ENCODE measurements at regions not wholly inside any gene's neighbourhood (a gene's known extent, or its start where the extent isn't known, plus 50 kb on each side); places are given as distances from the start of the nearest gene placed in this dataset.
"Not testable (repeated sequence)": the region's sequence is repeated elsewhere in the genome, so short reads cannot be mapped to it uniquely, and the experiment has no call there.

DNA sequence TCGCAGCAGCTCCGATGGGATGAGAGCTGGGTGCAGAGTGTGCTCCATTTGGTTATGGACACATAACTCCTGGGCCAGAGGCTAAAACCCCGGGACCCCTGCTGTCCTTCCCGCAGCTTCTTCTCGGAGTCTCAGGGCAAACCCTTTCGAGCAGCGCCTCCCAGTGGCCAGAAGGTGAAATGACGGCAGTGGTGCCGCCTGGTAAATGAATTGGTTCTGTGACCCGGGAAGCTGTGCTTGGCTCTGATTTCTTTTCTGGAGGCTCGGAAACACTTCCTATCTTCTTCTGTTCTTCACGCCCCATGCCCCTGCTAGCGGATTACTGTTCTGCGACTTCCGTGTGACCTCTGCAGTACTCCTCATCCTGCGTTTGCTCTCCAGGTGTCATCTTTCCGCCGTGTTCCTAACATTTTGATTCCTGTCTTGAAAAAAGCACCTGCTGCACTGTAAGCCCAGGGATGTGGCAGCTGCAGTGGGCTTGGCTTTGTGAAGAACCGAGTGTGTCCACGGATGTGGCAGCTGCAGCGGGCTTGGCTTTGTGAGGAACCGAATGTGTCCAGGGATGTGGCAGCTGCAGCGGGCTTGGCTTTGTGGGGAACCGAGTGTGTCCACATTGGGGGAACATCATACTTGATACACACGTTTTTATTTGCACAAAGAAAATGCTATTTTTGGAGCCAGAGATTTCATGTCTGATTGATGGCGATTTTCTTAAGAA lies 118.0 kb upstream of the ALDH3B2 start:
- H3K36me3 Mint-ChIP-seq (ENCODE audit: low read depth); H3K27ac Mint-ChIP-seq; H3K4me3 Mint-ChIP-seq; H3K27me3 Mint-ChIP-seq; H3K9me3 Mint-ChIP-seq; POLR2A ChIA-PET; H3K4me1 Mint-ChIP-seq: not testable (repeated sequence)
- DNase-seq = peak; percentile 58
- CTCF ChIA-PET = interaction anchor here (1.0 kb wide), 2 partner anchors 9 to 141 kb away, joined by 3 read pairs; no protein-coding TSS in a partner anchor

DNA sequence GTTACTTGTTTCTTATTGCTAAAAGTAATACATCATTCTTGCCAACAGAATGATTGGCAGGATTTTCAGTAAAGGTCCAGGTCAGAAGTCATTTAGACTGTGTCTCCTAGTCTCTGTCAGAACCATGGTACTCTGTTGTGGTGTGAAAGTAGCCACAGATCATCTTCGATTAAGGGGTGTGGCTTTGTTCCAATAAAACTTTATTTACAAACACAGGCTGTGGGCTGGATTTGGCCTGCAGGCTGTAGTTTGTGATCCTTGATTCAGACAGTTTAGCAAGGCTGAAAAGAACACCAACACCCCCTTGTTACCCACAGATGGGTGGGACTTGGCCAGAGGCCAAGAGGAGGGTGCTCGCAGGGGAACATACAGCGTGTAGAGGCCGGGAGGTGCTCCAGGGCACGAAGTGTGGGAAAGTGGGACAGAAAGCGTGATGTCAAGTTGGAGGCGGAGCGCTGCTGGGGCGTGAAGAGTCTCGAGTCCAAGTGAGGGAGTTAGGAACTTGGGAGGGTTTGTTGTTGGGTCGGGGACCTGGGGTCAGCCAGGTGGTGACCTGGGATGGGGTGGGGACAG lies 117.3 kb upstream of the ALDH3B2 start:
- H3K4me3 Mint-ChIP-seq; H3K9me3 Mint-ChIP-seq; H3K27me3 Mint-ChIP-seq; H3K4me1 Mint-ChIP-seq; H3K27ac Mint-ChIP-seq; POLR2A ChIA-PET; H3K36me3 Mint-ChIP-seq (ENCODE audit: low read depth); DNase-seq: not testable (repeated sequence)
- CTCF ChIA-PET = interaction anchor here (1.0 kb wide), 2 partner anchors 9 to 140 kb away, joined by 3 read pairs; no protein-coding TSS in a partner anchor

- H3K9me3 Mint-ChIP-seq; H3K27me3 Mint-ChIP-seq; H3K27ac Mint-ChIP-seq; H3K4me1 Mint-ChIP-seq; POLR2A ChIA-PET; DNase-seq; CTCF ChIA-PET; H3K4me3 Mint-ChIP-seq; H3K36me3 Mint-ChIP-seq (ENCODE audit: low read depth): not testable (repeated sequence)
Measured at GRCh38 chr11:67788341-67788695, 113.9 kb upstream of the ALDH3B2 start.

GRCh38 chr11:67787681-67788340 lies 113.4 kb upstream of the ALDH3B2 start:
- CTCF ChIA-PET = interaction anchor here (0.6 kb wide), 1 partner anchor 384 kb away, joined by 3 read pairs; the partner anchor contains the start of gene TBC1D10C
- not testable (repeated sequence) for H3K27ac Mint-ChIP-seq, H3K9me3 Mint-ChIP-seq

DNA sequence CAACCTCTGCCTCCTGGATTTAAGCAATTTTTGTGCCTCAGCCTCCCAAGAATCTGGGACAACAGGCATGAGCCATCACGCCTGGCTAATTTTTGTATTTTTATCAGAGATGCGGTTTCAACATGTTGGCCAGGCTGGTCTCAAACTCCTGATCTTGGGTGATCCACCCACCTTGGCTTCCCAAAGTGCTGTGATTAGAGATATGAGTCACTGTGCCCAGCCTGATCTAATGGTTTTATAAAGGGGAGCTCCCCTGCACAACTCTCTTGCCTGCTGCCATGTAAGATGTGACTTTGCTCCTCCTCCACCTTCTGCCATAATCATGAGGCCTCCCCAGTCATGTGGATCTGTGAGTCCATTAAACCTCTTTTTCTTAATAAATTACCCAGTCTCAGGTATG lies 107.5 kb upstream of the ALDH3B2 start:
- H3K4me3 Mint-ChIP-seq; H3K36me3 Mint-ChIP-seq (ENCODE audit: low read depth); H3K27ac Mint-ChIP-seq; H3K27me3 Mint-ChIP-seq; CTCF ChIA-PET; H3K9me3 Mint-ChIP-seq; DNase-seq; H3K4me1 Mint-ChIP-seq; POLR2A ChIA-PET: not testable (repeated sequence)

More at GRCh38 chr11:67787681-67788340, 113.4 kb upstream of the ALDH3B2 start:
- H3K4me3 Mint-ChIP-seq; POLR2A ChIA-PET; H3K36me3 Mint-ChIP-seq (ENCODE audit: low read depth); DNase-seq; H3K4me1 Mint-ChIP-seq; H3K27me3 Mint-ChIP-seq: not testable (repeated sequence)

DNA sequence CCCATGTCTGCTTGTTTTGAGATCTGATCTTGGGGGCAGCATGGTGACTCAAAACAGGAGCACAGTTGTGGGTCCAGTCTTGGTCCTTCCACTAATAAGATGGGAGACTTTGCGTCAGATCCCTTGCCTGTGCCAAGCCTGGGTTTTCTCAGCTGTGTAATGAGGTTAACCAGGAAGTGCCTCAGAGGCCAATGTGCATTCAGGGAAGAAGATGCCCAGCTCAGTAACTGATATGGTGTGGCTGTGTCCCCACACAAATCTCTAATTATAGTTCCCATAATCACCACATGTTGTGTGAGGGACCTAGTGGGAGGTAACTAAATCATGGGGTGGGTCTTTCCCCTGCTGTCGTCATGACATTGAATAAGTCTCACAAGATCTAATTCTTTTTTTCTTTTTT lies 107.1 kb upstream of the ALDH3B2 start:
- H3K36me3 Mint-ChIP-seq (ENCODE audit: low read depth); DNase-seq; H3K4me3 Mint-ChIP-seq; CTCF ChIA-PET; POLR2A ChIA-PET; H3K9me3 Mint-ChIP-seq; H3K27ac Mint-ChIP-seq; H3K4me1 Mint-ChIP-seq: not testable (repeated sequence)
- peaks cover 11% of the 10 kb centered on the region for H3K27me3 Mint-ChIP-seq

- CTCF ChIA-PET = no interaction called here
Measured at GRCh38 chr11:67780056-67780455, 105.6 kb upstream of the ALDH3B2 start.

DNA sequence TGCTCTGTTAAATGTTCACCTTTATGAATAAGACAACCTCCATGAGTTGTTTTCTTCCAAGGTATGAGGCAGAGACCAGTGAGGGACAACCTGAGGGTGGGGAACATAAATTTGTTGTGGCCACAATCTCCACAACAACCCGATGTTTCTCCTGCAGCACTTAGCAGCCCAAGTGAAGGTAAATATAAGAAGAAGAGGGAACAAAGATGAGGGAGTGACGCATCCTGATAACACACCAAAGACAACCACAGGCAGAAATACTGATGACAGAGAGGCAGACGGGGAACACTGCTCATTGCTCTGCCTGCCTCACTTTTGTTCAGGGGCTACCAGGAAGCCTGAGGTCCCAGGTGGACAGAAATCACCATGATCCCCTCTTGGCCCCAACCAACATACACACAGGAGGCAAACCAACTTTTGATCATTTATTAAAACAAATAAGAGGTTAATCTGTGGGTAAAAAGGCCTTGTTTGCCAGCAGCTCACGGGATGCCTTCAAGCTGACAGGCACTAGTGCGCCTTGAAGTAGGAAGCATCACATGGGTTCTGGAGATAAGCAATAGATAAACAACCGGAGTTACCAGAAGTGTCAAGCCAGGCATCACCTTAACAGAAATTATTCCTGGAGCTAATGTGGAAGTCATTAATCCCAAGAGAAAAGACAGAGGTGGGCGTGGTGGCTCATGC lies 104.9 kb upstream of the ALDH3B2 start:
- CTCF ChIA-PET; POLR2A ChIA-PET; DNase-seq; H3K9me3 Mint-ChIP-seq; H3K4me3 Mint-ChIP-seq; H3K4me1 Mint-ChIP-seq; H3K36me3 Mint-ChIP-seq (ENCODE audit: low read depth); H3K27ac Mint-ChIP-seq: not testable (repeated sequence)
- peaks cover 23% of the 10 kb centered on the region for H3K27me3 Mint-ChIP-seq

More at GRCh38 chr11:67780056-67780455, 105.6 kb upstream of the ALDH3B2 start:
- H3K4me1 Mint-ChIP-seq = no peaks in the 10 kb centered on the region
- POLR2A ChIA-PET = no interaction called here
- H3K4me3 Mint-ChIP-seq = no peak overlapping the region
- H3K27me3 Mint-ChIP-seq = peaks cover 17% of the 10 kb centered on the region
- H3K36me3 Mint-ChIP-seq (ENCODE audit: low read depth) = no peaks in the 10 kb centered on the region
- H3K9me3 Mint-ChIP-seq = no peaks in the 10 kb centered on the region
- H3K27ac Mint-ChIP-seq = no peak overlapping the region
- no peak for DNase-seq

DNA sequence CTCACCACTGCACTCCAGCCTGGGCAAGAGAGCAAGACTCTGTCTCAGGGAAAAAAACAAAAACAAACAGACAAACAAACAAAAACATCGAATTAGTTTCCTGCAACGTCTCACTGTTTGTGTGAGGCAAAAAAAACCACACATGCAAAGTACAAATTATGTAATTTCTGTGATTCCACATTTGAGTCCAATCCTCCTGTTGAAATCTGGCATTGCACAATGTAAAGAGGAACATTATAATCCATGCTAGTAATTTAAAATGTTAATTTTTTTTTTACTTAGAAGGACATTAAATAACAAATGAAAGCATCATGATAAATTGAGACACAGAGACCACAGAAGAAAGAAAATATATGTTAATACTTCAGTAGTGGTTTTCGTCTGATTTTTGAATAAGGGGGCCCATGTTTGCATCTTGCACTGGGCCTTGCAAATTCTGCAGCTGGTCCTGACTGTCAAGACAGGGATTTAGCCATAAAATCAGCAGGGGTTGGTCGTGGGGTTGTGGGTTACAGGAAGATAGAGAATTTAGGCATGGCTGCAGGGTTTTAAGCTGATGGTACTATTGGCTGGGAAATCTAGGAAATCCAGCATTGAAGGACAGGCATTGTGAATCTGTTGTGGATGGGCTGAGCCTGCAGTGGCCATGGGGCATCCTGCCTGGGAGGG lies 102.6 kb upstream of the ALDH3B2 start:
- Mint-ChIP-seq H3K36me3 (ENCODE audit: low read depth) (no peaks in the 10 kb centered on the region), H3K27me3 (peaks cover 39% of the 10 kb centered on the region), H3K4me3 (no peak overlapping the region), H3K27ac (no peak overlapping the region), H3K9me3 (no peaks in the 10 kb centered on the region), H3K4me1 (no peaks in the 10 kb centered on the region)
- ChIA-PET POLR2A (no interaction called here), CTCF (no interaction called here)
- no peak for DNase-seq

DNA sequence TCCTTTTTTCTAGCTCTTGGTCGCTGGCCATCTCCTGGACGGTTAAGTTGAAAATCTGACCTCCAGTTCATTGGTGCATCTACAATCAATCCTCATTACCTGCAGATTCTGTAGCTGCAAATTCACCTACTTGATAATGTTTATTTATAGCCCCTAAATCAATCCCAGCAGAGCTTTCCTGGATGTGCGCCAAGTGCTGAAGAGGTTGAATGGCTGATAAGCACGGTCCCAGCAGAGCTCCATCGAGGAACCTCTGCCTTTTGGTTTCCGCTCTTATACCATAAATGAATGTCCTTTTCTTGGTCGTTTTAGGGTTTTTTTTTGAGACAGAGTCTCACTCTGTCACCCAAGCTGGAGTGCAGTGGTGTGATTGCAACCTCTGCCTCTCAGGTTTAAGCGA lies 99.8 kb upstream of the ALDH3B2 start:
- H3K9me3 Mint-ChIP-seq; H3K27ac Mint-ChIP-seq; POLR2A ChIA-PET; CTCF ChIA-PET; H3K4me1 Mint-ChIP-seq; H3K4me3 Mint-ChIP-seq; DNase-seq; H3K36me3 Mint-ChIP-seq (ENCODE audit: low read depth): not testable (repeated sequence)
- peaks cover 37% of the 10 kb centered on the region for H3K27me3 Mint-ChIP-seq

GRCh38 chr11:67768001-67768730 lies 93.7 kb upstream of the ALDH3B2 start:
- DNase-seq; H3K9me3 Mint-ChIP-seq; H3K36me3 Mint-ChIP-seq (ENCODE audit: low read depth); H3K27ac Mint-ChIP-seq; POLR2A ChIA-PET; H3K4me3 Mint-ChIP-seq; H3K4me1 Mint-ChIP-seq; CTCF ChIA-PET: not testable (repeated sequence)
- H3K27me3 Mint-ChIP-seq = peaks cover 18% of the 10 kb centered on the region

DNA sequence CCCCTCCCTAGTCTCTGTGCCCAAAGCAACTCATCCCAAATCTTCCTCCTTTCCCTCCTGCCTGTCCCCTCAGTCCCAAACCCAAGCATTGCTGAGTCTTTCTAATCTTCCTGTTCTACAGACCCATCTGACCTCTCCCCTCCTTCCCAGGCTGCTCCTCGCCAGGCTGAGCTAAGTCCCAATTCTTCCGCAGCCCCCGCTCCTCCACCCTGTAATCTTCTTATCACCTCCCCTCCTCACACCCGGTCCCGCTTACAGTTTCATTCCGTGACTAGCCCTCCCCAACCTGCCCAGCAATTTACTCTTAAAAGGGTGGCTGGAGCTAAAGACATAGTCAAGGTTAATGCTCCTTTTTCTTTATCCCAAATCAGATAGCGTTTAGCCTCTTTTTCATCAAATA lies 86.8 kb upstream of the ALDH3B2 start:
- POLR2A ChIA-PET; H3K36me3 Mint-ChIP-seq (ENCODE audit: low read depth); H3K4me1 Mint-ChIP-seq; CTCF ChIA-PET; H3K27ac Mint-ChIP-seq; DNase-seq; H3K4me3 Mint-ChIP-seq; H3K9me3 Mint-ChIP-seq: not testable (repeated sequence)
- H3K27me3 Mint-ChIP-seq = peaks cover 18% of the 10 kb centered on the region

DNA sequence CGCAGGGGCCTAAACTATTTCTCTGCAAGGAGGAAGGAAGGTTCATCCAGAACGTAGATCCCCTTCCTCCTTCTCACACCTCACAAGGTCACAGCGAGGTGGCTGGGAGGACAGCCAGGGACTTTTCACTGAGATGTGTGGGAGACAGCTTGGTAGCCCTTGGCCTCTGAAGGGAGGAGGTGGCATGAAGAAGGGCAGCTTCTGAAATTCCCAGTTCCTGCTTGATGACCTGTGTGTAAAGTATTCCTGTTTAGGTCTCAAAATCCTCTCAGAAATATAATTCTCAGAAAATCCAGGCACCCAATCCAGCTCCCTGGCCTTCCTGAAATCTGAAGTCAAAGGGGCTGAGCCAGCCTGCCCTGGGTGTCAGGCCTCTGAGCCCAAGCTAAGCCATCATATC lies 84.9 kb upstream of the ALDH3B2 start:
- H3K27me3 Mint-ChIP-seq = peaks cover 15% of the 10 kb centered on the region
- H3K36me3 Mint-ChIP-seq (ENCODE audit: low read depth); CTCF ChIA-PET; POLR2A ChIA-PET; H3K4me1 Mint-ChIP-seq; H3K4me3 Mint-ChIP-seq; H3K27ac Mint-ChIP-seq; H3K9me3 Mint-ChIP-seq; DNase-seq: not testable (repeated sequence)
